ENCODE measurements at regions not wholly inside any gene's neighbourhood (a gene's known extent, or its start where the extent isn't known, plus 50 kb on each side); places are given as distances from the start of the nearest gene placed in this dataset.

GRCh38 chr20:60407938-60408337 is 449.7 kb downstream of the CDH26 start:
- ATAC-seq: no peak

GRCh38 chr20:60408435-60408834 is 450.2 kb downstream of the CDH26 start:
- no peak for DNase-seq (ENCODE audit: low spot score)
- no peak for ATAC-seq

More at GRCh38 chr20:60407938-60408337, 449.7 kb downstream of the CDH26 start:
- no peak for DNase-seq (ENCODE audit: low spot score)

- DNase-seq (ENCODE audit: low spot score): no peak
- ATAC-seq: no peak
Observed at GRCh38 chr20:60410618-60411264, 452.5 kb downstream of the CDH26 start.

GRCh38 chr20:60411813-60412212 is 453.6 kb downstream of the CDH26 start:
- DNase-seq (ENCODE audit: low spot score) (no peak), ATAC-seq (no peak)

GRCh38 chr20:60420676-60421229 is 462.5 kb downstream of the CDH26 start:
- DNase-seq (ENCODE audit: low spot score) (no peak), ATAC-seq (no peak)

- DNase-seq (ENCODE audit: low spot score): no peak
- ATAC-seq: no peak
Observed at GRCh38 chr20:60422848-60423247, 464.6 kb downstream of the CDH26 start.

GRCh38 chr20:60424267-60424902 is 466.2 kb downstream of the CDH26 start:
- ATAC-seq (no peak), DNase-seq (ENCODE audit: low spot score) (no peak)

GRCh38 chr20:60427516-60427915 is 469.3 kb downstream of the CDH26 start:
- no peak for DNase-seq (ENCODE audit: low spot score)
- no peak for ATAC-seq

GRCh38 chr20:60428651-60429050 is 470.4 kb downstream of the CDH26 start:
- no peak for DNase-seq (ENCODE audit: low spot score)
- no peak for ATAC-seq

- ATAC-seq (no peak), DNase-seq (ENCODE audit: low spot score) (no peak)
Observed at GRCh38 chr20:60430516-60431001, 472.3 kb downstream of the CDH26 start.

- DNase-seq (ENCODE audit: low spot score): no peak
- no peak for ATAC-seq
Observed at GRCh38 chr20:60431349-60431748, 473.1 kb downstream of the CDH26 start.

GRCh38 chr20:60437418-60437817 is 479.2 kb downstream of the CDH26 start:
- ATAC-seq: no peak
- DNase-seq (ENCODE audit: low spot score): no peak

GRCh38 chr20:60446267-60447111 is 488.3 kb downstream of the CDH26 start:
- ATAC-seq: no peak
- no peak for DNase-seq (ENCODE audit: low spot score)

GRCh38 chr20:60447703-60448102 is 489.5 kb downstream of the CDH26 start:
- DNase-seq (ENCODE audit: low spot score) (no peak), ATAC-seq (no peak)

GRCh38 chr20:60453388-60454246 is 495.4 kb downstream of the CDH26 start:
- ATAC-seq: no peak
- DNase-seq (ENCODE audit: low spot score): no peak

GRCh38 chr20:60454491-60454890 is 496.3 kb downstream of the CDH26 start:
- ATAC-seq (no peak), DNase-seq (ENCODE audit: low spot score) (no peak)

GRCh38 chr20:60455272-60455671 is 497.0 kb downstream of the CDH26 start:
- ATAC-seq (no peak), DNase-seq (ENCODE audit: low spot score) (no peak)

- ATAC-seq (no peak), DNase-seq (ENCODE audit: low spot score) (no peak)
Observed at GRCh38 chr20:60459212-60459611, 501.0 kb downstream of the CDH26 start.

- no peak for DNase-seq (ENCODE audit: low spot score)
- ATAC-seq: no peak
Observed at GRCh38 chr20:60461993-60462392, 503.8 kb downstream of the CDH26 start.

- no peak for DNase-seq (ENCODE audit: low spot score)
- no peak for ATAC-seq
Observed at GRCh38 chr20:60463798-60464197, 505.6 kb downstream of the CDH26 start.

All from left lobe of liver (tissue), 2 donors.